OCI-LY3 (cell line): ENCODE measurements at regions not wholly inside any gene's neighbourhood (a gene's known extent, or its start where the extent isn't known, plus 50 kb on each side); places are given as distances from the start of the nearest gene placed in this dataset.

Experiments used
- CTCF ChIP-seq: fragments of 200-600, 300-600 bp; sonication (generic); IDR thresholded peaks from 2 replicates; pipeline ENCODE4 v1.5.1; 2014; ENCODE audit warnings: antibody characterized with exemption, low read length, low read depth
- EZH2phosphoT487 ChIP-seq: fragments of 200-600 bp; shearing (Covaris generic); IDR thresholded peaks from 2 replicates; pipeline ENCODE4 v1.6.1; 2018; ENCODE audit warnings: antibody characterized with exemption, mixed run types, low read depth

DNA sequence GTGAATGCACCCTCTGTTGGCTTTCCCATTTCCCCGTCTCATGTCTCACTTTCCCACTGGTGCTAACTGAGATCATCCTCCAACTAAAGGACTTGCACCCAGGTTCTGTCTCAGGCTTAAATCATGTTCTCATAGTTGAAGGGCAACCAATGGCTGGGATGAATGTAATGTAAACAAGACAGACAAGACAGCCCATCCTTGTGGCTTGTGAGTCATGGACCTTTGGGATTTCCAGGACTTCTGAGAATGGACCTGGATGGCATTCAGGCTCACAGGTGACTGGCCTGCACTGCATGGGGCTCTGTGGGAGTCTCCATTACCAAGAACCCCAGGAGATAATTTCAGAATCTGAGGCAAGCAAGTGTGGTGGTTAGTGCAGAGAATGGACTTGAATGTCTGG lies 347.5 kb downstream of the HAPSTR1 start:
- no peak for TF ChIP-seq CTCF
- TF ChIP-seq EZH2phosphoT487 = no peak
